ENCODE measurements at regions not wholly inside any gene's neighbourhood (a gene's known extent, or its start where the extent isn't known, plus 50 kb on each side); places are given as distances from the start of the nearest gene placed in this dataset.
"Not testable (repeated sequence)": the region's sequence is repeated elsewhere in the genome, so short reads cannot be mapped to it uniquely, and the experiment has no call there.

DNA sequence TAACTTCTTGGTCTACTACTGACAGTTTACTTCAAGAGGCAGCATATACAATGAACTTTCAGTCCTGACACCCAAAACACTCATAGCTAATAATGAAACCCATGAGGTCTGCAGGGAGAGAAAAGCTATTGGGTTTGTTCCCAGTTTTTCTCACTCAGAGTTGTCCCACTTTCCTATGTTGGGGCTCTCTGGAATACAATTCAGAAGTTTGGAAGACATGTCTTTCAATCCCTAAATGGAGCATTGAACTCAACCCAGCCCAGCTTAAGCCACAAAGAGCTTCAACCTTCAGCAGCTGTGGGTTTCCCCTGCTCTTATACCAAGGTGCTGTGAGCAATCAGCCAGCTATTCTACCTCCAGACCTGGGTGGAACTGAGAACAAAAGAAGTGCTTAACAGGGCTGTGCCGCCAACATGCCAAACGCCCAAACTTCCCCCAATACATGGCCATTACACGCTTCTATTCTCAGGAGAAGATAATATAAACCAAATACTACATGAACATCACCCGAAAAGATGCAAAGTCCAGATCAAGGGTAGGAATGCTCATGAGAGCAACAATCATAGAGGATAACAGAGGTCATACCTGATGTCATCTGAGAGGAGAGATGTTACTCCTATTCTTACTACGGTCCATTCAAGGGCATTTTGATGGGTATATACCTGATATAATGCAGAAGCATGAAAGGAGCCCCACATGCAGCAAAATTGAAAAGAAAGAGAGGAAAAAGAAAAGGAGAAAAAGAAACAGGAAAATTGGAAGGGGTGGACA lies 131.2 kb upstream of the TGFBR2 start:
- no peak for DNase-seq

DNA sequence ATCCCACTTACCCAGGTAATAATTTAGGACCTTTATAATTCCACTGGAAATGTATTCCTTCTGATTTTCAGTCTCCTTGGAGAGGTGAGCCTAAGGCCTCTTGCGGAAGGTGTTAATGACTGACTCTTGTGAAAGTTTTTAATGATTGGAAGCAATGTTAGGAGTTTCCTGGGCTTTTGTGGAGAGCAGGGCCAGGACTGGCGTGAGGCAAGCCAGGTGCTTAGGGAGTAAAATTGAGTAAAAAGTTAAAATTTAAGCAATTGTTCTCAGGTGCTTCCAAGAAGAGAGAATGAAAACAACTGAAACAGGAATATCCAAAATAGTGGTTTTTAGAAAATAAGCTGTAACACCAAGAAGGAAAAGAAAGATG lies 130.6 kb upstream of the TGFBR2 start:
- no peak for DNase-seq

DNA sequence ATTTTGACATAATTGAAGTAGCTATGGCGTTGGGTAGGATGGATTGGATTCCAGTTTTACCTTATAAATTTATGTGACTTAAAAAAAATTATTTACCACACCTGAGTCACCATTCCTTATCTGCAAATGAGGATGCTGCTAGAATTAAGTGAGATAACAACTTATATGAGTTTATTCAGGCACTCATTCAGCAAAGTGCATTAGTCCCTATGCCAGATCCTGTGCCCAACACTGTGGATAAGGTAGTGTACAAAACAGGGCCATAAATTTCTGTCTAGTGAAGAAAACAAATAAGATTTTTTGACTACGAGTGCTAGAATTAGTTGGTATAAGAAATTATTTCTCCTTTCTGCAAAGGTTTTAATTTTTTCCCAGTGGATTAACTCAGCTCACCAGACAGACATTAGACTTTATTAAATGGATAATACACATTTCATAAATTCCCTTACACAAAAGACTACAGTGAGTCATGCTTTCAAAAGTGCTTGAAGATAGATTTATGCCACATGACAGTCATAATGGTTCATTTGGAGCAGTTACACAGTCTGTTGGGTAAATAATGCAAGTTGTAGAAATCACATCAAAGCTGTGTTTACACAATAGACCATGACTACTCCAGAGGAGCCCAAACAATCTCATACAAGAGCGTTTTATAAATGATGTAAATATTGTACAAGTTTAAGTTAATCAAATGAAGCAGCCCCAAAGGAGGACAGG lies 129.9 kb upstream of the TGFBR2 start:
- DNase-seq: peak; percentile 51

DNA sequence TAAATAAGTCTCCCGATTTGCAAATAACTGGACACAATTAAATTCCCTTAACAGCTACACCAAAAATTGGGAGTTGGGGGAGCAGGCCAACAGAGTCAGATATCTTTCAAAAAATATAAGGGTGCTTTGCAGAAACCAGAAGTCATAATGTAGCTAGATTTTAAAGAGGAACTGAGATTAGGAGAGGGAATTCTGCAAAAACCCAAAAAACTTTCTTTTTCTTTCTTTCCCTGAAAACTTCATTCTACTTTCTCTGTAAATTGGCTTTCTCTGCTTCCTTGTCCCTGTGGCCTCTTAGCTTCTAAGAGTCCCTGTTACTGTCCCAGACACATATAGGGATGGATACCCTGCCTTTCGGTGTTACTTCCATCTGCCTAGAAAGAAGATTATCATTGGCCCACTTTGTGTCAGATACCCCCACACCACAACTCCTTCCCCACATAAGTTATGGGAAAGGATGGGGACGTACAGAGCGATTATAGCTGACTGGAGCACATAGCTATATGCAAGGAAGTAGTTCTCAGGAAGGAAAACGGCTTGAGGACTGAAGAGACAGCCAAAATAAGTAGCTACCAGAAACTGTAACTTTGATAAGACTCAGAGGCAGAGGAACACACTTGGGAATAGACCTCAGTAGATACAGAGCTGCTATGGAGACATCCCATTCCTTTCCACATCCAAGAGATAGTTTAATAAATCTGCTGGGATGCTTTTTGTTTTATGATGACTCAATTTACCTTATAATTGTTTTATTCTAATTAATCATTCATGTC lies 129.1 kb upstream of the TGFBR2 start:
- no peak for DNase-seq

DNA sequence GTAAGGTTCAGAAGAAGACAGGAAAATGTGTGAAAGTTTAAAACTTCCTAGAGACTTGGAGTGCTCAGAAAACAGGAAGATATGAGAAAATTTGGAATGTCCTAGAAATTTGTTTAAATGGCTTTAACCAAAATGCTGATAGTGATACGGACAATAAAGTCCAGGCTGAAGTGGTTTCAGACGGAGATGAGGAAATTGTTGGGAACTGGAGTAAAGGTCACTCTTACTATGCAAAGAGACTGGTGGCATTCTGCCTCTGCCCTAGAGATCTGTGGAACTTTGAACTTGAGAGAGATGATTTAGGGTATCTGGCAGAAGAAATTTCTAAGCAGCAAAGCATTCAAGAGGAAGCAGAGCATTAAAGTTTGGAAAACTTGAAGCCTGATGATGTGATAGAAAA lies 126.7 kb upstream of the TGFBR2 start:
- not testable (repeated sequence) for DNase-seq

DNA sequence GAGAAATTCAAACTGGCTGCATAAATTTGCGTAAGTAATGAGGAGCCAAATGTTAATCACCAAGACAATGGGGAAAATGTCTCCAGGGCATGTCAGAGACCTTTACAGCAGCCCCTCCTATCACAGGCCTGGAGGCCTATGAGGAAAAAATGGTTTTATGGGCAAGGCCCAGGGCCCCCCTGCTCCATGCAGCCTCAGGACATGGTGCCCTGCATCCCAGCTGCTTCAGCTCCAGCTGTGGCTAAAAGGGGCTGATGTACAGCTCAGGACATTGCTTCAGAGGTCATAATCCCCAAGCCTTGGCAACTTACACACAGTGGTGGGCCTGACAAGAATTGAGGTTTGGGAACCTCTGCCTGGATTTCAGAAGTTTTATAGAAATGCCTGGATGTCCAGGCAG lies 126.2 kb upstream of the TGFBR2 start:
- not testable (repeated sequence) for DNase-seq

DNA sequence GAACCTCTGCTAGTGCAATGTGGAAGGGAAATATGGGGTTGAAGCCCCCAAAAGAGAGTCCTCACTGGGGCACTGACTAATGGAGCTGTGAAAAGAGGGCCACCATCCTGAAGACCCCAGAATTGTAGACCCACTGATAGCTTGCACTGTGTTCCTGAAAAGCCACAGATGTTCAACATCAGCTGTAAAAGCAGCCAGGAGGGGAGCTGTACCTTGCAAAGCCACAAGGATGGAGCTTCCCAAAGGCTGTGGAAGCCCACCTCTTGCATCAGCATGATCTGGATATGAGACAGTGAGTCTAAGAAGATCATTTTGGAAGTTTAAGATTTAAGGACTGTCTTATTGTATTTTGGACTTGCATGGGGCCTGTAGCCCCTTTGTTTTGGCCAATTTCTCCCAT lies 125.8 kb upstream of the TGFBR2 start:
- DNase-seq: no peak

DNA sequence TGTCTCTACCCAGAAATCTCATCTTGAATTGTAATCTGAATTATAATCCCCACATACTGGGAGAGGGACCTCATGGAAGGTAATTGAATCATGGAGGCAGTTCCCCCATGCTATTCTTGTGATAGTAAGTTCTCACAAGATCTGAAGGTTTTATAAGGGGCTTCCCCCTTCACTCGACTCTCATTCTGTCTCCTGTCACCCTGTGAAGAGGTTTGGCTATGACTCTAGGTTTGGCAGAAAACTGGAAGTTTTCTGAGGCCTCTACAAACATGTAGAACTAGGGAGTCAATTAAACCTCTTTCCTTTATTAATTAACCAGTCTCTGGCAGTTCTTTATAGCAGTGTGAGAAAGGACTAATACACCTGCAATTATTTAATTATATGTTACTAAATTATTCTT lies 125.2 kb upstream of the TGFBR2 start:
- DNase-seq: no peak

DNA sequence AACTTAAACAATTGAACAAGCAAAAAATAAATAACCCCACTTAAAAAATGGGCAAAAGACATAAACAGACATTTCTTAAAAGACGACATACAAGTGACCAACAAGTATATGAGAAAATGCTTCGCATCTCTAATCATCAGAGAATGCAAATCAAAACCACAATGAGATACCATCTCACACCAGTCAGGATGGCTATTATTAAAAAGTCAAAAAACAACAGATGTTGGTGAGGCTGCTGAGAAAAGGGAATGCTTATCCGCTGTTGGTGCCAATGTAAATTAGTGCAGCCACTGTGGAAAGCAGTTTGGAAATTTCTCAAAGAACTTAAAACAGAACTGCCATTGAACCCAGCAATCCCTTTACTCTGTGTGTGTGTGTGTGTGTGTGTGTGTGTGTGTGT lies 122.2 kb upstream of the TGFBR2 start:
- DNase-seq: peak; percentile 24

DNA sequence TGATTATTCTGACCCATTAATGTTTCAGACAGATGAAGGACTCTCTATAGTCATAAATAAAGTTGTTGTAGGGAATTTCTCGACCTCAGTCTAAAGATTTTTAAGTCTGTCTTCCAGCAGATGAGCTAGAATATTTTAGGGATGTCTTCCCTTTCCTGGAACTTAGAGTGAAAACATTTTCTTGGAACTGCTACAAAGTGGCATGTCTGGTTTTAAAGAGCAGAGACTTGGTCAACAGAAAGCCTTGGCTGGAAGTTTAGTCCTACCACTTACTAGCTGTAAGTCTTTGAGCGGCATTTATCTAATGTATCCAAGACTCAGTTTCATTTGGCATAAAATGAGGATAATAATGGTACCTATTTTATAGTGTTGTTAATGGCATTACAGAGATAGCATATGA lies 120.0 kb upstream of the TGFBR2 start:
- DNase-seq: no peak

DNA sequence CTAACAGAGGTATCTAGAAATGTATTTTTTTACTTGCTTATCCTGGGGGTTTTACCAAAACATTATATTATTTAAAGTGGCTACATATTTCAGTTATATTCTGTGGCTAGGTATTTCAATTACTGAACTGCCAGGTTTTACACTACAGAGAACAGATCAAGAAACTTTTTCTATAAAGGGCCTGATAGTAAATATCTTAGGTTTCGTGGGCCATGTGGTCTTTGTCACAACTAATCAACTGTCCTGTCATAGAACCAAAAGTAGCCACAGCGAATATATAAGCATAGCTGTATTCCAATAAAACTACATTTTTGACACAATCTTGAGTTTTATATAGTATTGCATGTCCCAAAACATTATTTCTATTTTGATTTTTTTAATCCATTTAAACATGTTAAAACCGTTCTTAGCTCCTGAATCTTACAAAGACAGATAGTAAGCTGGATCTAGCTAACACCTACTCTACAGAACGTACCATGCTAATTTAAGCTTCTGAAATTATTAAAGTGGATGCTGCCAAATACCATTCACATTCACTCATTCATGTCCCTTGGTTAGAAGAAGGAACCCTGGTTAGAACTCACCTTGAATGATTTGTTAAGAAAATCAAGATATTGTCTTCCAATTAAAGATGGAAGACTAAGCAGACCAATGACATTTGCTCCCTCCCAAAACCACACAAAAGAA lies 118.2 kb upstream of the TGFBR2 start:
- DNase-seq: no peak

DNA sequence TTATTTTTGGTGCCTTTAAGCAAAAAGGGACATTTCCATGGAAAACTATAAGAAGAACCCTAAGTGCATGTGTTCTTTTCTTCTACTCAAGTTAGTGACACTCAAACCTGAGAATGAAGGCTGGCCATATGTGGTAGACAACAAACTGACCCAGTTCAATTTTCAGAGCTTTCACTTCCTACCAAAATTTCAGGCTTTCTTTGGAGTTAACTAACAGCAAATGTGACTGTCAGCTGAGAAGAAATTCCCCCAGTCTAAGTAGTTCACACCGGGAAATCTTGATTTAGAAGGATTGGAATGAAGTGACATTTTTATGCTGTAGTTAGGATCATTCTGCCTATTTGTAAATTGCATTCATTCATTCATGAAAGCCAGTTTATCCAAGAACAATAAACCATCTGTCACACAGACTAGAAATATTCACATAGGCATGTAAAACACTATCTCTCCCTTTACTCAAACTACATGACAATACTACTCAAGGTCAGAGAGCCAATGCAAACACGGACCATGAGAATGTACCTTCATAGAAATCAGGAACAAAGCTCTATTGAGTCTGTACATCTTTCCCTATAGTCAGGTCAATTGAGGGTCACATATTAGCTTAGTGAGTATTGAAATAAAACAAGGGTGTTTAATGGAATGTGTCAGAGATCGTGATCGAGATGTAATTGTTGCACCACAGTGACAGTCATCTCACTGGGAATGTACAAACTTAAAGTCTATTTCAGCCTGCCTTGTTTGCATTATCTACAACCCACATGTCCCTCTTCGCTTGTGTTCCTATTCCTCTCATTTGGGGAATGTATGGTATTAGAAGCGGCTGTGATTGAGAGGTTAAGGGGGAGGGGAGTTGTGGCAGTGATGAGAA lies 113.8 kb upstream of the TGFBR2 start:
- DNase-seq: peak; percentile 75

DNA sequence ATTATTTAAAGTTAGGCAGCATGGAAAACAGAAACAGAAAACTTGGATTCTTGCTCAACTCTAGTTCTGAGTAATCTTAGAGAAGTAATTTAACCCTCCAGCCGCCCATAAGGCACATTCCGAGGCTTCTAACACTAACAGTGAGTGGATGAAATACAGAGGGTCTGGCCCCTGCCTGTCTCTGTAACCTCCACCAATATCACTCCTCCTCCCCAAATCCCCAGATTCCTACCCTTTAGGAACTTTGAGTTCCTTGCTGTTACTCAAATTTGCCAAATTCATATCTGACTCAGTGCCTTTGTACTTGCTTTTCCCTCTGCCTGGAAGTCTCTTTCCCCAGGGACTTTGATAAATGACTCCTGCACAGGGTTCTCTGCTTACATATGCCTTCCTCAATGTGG lies 112.5 kb upstream of the TGFBR2 start:
- peak; percentile 83 for DNase-seq

DNA sequence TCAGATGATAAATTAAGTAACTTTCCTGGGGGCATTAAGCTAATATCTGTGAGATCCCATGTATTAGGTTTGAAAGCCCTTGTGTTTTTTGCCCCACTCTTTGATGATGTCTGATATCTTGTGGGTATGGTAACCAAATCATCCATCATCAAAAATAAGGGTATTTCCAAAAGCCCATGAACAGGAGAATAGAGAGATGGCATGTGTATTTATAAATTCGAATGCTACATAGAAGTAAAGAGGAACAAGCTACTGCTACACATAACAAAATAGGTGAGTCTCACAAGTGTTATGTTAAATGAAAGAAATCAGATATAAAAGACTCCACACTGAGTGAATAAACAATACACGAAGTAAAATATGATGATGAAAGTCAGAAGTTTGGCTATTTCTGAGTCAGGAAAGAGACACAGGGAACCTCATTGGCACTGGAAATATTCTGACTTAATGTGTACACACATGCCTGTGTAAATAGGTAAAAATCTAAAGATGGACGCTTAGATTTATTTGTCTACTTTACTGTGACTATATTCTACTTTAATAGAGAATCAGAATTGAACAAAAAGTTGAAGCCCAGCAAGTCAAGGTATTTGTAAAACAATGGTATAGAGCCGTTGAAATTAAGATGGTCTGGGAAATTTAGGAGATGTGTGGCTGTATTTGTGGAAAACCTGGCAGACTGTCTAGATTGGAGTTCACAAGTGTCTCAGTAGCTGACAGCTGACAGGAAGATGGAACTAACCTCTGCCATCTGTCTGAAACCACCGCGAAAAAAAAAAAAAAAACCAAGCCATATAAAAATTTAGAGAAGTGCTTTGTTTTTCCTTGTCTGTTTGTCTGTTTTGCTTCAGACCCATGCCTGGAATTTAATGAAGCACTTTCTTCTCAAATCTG lies 111.0 kb upstream of the TGFBR2 start:
- no peak for DNase-seq

DNA sequence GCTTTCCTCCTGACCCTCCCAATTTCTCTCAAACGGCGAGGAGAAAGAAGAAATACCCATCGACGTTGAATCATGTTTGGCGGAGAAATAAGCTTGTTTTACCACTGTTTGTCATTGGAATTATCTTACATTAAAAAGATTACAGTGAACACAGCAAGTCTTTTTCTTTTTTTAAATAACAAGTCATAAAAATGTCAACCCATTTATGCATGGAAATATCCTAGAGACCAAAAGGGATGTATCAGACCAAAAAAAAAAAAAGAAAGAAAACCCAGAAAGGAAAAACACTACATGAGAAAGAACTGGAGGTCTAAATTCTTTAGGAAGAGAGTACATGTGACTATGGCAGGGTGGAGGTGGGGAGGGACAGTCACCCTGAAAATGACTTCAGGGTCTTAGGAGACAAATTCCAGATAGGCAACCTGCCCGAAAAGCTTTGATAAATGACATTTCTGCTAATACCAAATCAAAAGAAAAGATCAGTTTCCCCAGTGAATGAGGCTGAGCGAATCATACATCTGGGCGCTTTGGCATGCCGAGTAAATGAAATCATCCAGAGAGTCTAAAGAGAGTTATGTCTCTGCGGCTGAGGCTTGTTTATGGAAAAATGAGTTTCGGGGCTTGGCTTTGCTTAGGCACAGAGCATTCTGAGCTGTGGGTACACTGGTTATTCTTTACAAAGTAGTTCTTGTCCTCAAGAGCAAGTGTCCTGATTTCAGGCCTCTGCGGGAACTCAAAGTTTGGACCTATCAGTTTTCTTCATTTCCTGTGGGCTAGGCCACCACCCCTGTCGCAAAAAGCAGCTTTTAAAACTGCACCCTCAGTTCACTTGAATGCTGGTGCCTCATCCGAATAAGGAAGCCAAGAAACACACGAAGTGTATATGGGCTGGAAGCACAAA lies 110.1 kb upstream of the TGFBR2 start:
- DNase-seq: peak; percentile 87

DNA sequence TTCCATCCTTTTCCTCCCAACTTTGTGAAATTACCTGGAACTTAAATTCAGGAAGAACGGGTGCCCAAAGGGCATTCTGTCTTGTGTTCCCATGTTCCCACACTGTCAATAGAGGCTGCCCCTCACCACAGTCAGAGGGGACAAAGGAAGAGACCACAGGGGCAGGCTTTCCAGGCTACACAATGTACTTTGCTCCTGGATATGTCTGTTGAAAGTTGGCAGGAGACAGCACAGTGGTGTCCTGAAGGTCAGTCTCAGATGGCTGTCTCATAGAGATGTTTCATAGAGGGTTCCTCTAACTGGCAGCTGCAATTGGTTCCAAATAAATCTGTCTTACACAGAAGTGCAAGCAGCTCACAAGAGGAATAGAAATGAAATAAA lies 107.8 kb upstream of the TGFBR2 start:
- DNase-seq: no peak

DNA sequence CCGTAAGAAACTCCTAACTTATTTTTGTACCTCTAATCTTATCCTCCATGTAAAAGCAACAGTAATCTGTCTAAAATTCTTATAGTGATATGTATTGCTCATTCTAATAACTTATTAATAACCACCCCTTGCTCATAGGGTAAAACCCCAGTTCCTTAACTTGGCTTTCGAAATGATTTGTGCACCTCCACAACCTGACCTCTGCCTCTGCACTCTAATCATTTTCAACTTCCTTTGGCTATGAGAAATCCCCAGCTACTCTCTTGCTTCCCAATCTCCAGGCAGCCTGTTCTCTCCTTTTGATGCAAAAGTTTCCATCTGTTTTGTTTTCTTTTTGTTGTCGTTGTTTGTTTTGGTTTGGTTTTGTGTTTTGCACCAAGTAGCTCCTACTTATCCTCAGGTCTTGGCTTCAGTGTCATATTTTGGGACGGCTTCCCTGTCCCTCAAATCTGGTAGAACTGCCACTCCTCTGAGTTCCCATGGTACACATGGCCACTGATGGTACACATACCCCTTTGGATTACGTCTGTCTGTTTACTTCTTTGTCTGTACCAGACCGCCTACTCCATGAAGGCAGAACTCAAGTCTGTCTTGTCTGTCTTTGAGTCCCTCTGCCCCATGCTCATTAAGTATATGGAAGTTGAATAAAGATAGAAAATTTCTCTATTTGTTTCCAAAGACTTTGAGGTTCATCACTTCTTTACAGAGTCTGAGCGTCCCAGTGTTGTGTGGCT lies 105.6 kb upstream of the TGFBR2 start:
- no peak for DNase-seq

DNA sequence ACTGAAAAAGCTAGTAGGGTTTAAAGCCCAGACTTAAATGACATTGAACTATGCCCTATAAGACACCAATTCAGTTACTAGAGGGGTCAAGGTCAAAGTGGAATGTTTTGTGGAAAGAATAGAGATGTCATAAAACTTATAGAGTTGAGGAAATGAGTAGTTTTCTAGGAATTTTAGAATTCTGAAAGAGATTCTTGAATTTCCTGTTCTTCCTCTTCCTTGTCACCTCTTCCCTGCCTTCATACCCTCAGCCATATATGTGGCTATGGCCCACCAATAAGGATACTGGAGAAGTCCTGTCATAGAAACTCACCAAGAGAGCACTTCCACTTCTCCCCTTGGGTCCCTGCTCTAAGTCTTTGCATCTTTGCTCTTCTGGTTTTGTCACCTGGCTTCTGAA lies 104.9 kb upstream of the TGFBR2 start:
- no peak for DNase-seq

Measured in fibroblast of skin of back (primary cell).